ENCODE measurements at regions not wholly inside any gene's neighbourhood (a gene's known extent, or its start where the extent isn't known, plus 50 kb on each side); places are given as distances from the start of the nearest gene placed in this dataset.

GRCh38 chr13:73623281-73623680 lies 510.9 kb downstream of the KLF12 start:
- H3K4me3 ChIP-seq = no peak overlapping the region
- H3K27ac ChIP-seq = no peak overlapping the region

GRCh38 chr13:73622381-73622780 lies 511.8 kb downstream of the KLF12 start:
- Histone ChIP-seq H3K4me3 (no peak overlapping the region), H3K27ac (no peak overlapping the region)

- H3K27ac ChIP-seq = no peak overlapping the region
Observed at GRCh38 chr13:73618275-73618865, 515.8 kb downstream of the KLF12 start.

GRCh38 chr13:73616861-73617260 lies 517.3 kb downstream of the KLF12 start:
- Histone ChIP-seq H3K4me3 (no peak overlapping the region), H3K27ac (no peak overlapping the region)

More at GRCh38 chr13:73618275-73618865, 515.8 kb downstream of the KLF12 start:
- H3K4me3 ChIP-seq = no peak overlapping the region

GRCh38 chr13:73610799-73611592 lies 523.2 kb downstream of the KLF12 start:
- Histone ChIP-seq H3K27ac (peak overlapping the region in 17 of 21 experiments; percentile 20 to 77 (median 57)), H3K4me3 (peak overlapping the region in 2 of 7 experiments; percentile 3 to 17)

GRCh38 chr13:73608711-73609485 lies 525.3 kb downstream of the KLF12 start:
- Histone ChIP-seq H3K4me3 (no peak overlapping the region), H3K27ac (peak overlapping the region in 5 of 21 experiments; percentile 20 to 68 (median 41))

GRCh38 chr13:73608157-73608516 lies 526.1 kb downstream of the KLF12 start:
- Histone ChIP-seq H3K4me3 (no peak overlapping the region), H3K27ac (peak overlapping the region in 6 of 21 experiments; percentile 7 to 68 (median 23))

- Histone ChIP-seq H3K4me3 (no peak overlapping the region), H3K27ac (peak overlapping the region in 9 of 21 experiments; percentile 0 to 68 (median 20))
Observed at GRCh38 chr13:73607489-73608156, 526.6 kb downstream of the KLF12 start.

- H3K27ac ChIP-seq = peak overlapping the region in 2 of 21 experiments; percentile 4 to 44
- H3K4me3 ChIP-seq = no peak overlapping the region
Observed at GRCh38 chr13:73603646-73604045, 530.6 kb downstream of the KLF12 start.

GRCh38 chr13:73602295-73602694 lies 531.9 kb downstream of the KLF12 start:
- H3K4me3 ChIP-seq = no peak overlapping the region
- H3K27ac ChIP-seq = peak overlapping the region in 1 of 21 experiments; percentile 17

GRCh38 chr13:73601708-73602107 lies 532.5 kb downstream of the KLF12 start:
- Histone ChIP-seq H3K27ac (peak overlapping the region in 1 of 21 experiments; percentile 17), H3K4me3 (no peak overlapping the region)

GRCh38 chr13:73599232-73600128 lies 534.7 kb downstream of the KLF12 start:
- no peak overlapping the region for H3K4me3 ChIP-seq

GRCh38 chr13:73598020-73598712 lies 536.0 kb downstream of the KLF12 start:
- H3K4me3 ChIP-seq = no peak overlapping the region
- no peak overlapping the region for H3K27ac ChIP-seq

More at GRCh38 chr13:73599232-73600128, 534.7 kb downstream of the KLF12 start:
- no peak overlapping the region for H3K27ac ChIP-seq

GRCh38 chr13:73596382-73596781 lies 537.6 kb downstream of the KLF5 start:
- Histone ChIP-seq H3K4me3 (no peak overlapping the region), H3K27ac (no peak overlapping the region)

- Histone ChIP-seq H3K27ac (peak overlapping the region in 1 of 21 experiments; percentile 62), H3K4me3 (no peak overlapping the region)
Observed at GRCh38 chr13:73593199-73593765, 534.5 kb downstream of the KLF5 start.

GRCh38 chr13:73591861-73592260 lies 533.1 kb downstream of the KLF5 start:
- no peak overlapping the region for H3K4me3 ChIP-seq
- peak overlapping the region in 3 of 21 experiments; percentile 7 to 62 (median 8) for H3K27ac ChIP-seq

GRCh38 chr13:73590795-73591194 lies 532.0 kb downstream of the KLF5 start:
- Histone ChIP-seq H3K27ac (no peak overlapping the region), H3K4me3 (no peak overlapping the region)

- peak overlapping the region in 7 of 21 experiments; percentile 0 to 39 (median 34) for H3K27ac ChIP-seq
Observed at GRCh38 chr13:73585236-73585635, 526.4 kb downstream of the KLF5 start.

More at GRCh38 chr13:73585236-73585635, 526.4 kb downstream of the KLF5 start:
- no peak overlapping the region for H3K4me3 ChIP-seq
